GM18873 (cell line): ENCODE measurements at regions not wholly inside any gene's neighbourhood (a gene's known extent, or its start where the extent isn't known, plus 50 kb on each side); places are given as distances from the start of the nearest gene placed in this dataset.
A peak's percentile ranks its signal among the peaks of the same experiment; 100 is the strongest.
"Not testable (repeated sequence)": the region's sequence is repeated elsewhere in the genome, so short reads cannot be mapped to it uniquely, and the experiment has no call there.

ENCODE experiments used
- ATAC-seq: cut with Tn5 transposase; IDR thresholded peaks from one replicate; pipeline ENCODE4 v1.9.1; 2021; ENCODE audit warnings: mild to moderate bottlenecking, moderate library complexity, moderate number of reproducible peaks; ENCODE audit not compliant: unreplicated experiment, low FRiP score

GRCh38 chr5:94028001-94028400, 286.6 kb upstream of the POU5F2 start:
- no peak for ATAC-seq

GRCh38 chr5:94027145-94027544, 285.7 kb upstream of the POU5F2 start:
- no peak for ATAC-seq

GRCh38 chr5:94025788-94026473, 284.5 kb upstream of the POU5F2 start:
- no peak for ATAC-seq

GRCh38 chr5:94024620-94025019, 283.2 kb upstream of the POU5F2 start:
- no peak for ATAC-seq

- no peak for ATAC-seq
These were observed 282.7 kb upstream of the POU5F2 start for GRCh38 chr5:94024101-94024500.

GRCh38 chr5:94021246-94021645, 279.8 kb upstream of the POU5F2 start:
- ATAC-seq = no peak

- ATAC-seq = no peak
These were observed 276.2 kb upstream of the POU5F2 start for GRCh38 chr5:94017579-94017978.

GRCh38 chr5:94010814-94011213, 269.4 kb upstream of the POU5F2 start:
- no peak for ATAC-seq

GRCh38 chr5:94009161-94009560, 267.8 kb upstream of the POU5F2 start:
- ATAC-seq = no peak

GRCh38 chr5:93998951-93999455, 257.6 kb upstream of the POU5F2 start:
- ATAC-seq = no peak

- ATAC-seq = no peak
These were observed 256.2 kb upstream of the POU5F2 start for GRCh38 chr5:93997562-93997961.

GRCh38 chr5:93995126-93995621, 253.8 kb upstream of the POU5F2 start:
- ATAC-seq = peak; percentile 61

GRCh38 chr5:93993161-93993560, 251.8 kb upstream of the POU5F2 start:
- no peak for ATAC-seq

GRCh38 chr5:93990504-93991070, 249.2 kb upstream of the POU5F2 start:
- no peak for ATAC-seq

- ATAC-seq = not testable (repeated sequence)
These were observed 244.7 kb upstream of the POU5F2 start for GRCh38 chr5:93985940-93986570.

- no peak for ATAC-seq
These were observed 236.8 kb upstream of the POU5F2 start for GRCh38 chr5:93978222-93978621.

- ATAC-seq = no peak
These were observed 226.5 kb upstream of the POU5F2 start for GRCh38 chr5:93967923-93968322.

- no peak for ATAC-seq
These were observed 223.0 kb upstream of the POU5F2 start for GRCh38 chr5:93964421-93964820.

GRCh38 chr5:93960042-93960441, 218.6 kb upstream of the POU5F2 start:
- no peak for ATAC-seq

GRCh38 chr5:93956006-93956405, 214.6 kb upstream of the POU5F2 start:
- ATAC-seq = no peak

- ATAC-seq = no peak
These were observed 213.1 kb upstream of the POU5F2 start for GRCh38 chr5:93954421-93955069.
